Duodenal mucosa (tissue), 2 donors: ENCODE measurements at regions not wholly inside any gene's neighbourhood (a gene's known extent, or its start where the extent isn't known, plus 50 kb on each side); places are given as distances from the start of the nearest gene placed in this dataset.
"Not testable (repeated sequence)": the region's sequence is repeated elsewhere in the genome, so short reads cannot be mapped to it uniquely, and the experiment has no call there.

Experiments used
- H3K27ac ChIP-seq: one replicate; pipeline ENCODE4 v1.7.0; 2013; ENCODE audit warnings: low read depth, low read length
- H3K27me3 ChIP-seq, 2 donors: one replicate each; pipeline ENCODE4 v1.7.0; 2013; ENCODE audit warnings: low read length in 2 of 2, control low read depth in 1 of 2; ENCODE audit not compliant: insufficient read depth in 2 of 2, control insufficient read depth in 1 of 2
- H3K36me3 ChIP-seq, 2 donors: one replicate each; pipeline ENCODE4 v1.7.0; 2013; ENCODE audit warnings: low read length in 2 of 2, control low read depth in 1 of 2; ENCODE audit not compliant: insufficient read depth in 2 of 2, control insufficient read depth in 1 of 2
- H3K4me1 ChIP-seq, 2 donors: one replicate each; pipeline ENCODE4 v1.7.0; 2013; ENCODE audit warnings: low read length in 2 of 2, control low read depth in 1 of 2; ENCODE audit not compliant: insufficient read depth in 2 of 2, control insufficient read depth in 1 of 2
- H3K4me3 ChIP-seq, 2 donors: one replicate each; pipeline ENCODE4 v1.7.0; 2013; ENCODE audit warnings: low read length in 2 of 2, low read depth in 1 of 2
- H3K9ac ChIP-seq, 2 donors: one replicate each; pipeline ENCODE4 v1.7.0; 2013; ENCODE audit warnings: low read length in 2 of 2, low read depth in 1 of 2
- H3K9me3 ChIP-seq, 2 donors: one replicate each; pipeline ENCODE4 v1.7.0; 2013; ENCODE audit warnings: low read length in 2 of 2, control low read depth in 1 of 2; ENCODE audit not compliant: control insufficient read depth in 1 of 2

GRCh38 chr2:183477296-183477695 lies 353.1 kb downstream of the NUP35 start:
- H3K9ac ChIP-seq = no peak overlapping the region
- no peaks in the 10 kb centered on the region for H3K9me3 ChIP-seq
- no peaks in the 10 kb centered on the region for H3K36me3 ChIP-seq
- no peak overlapping the region for H3K4me3 ChIP-seq
- H3K27me3 ChIP-seq = no peaks in the 10 kb centered on the region
- H3K27ac ChIP-seq = no peak overlapping the region
- H3K4me1 ChIP-seq = no peaks in the 10 kb centered on the region

- not testable (repeated sequence) for H3K27ac ChIP-seq, H3K27me3 ChIP-seq, H3K4me1 ChIP-seq, H3K9ac ChIP-seq, H3K36me3 ChIP-seq, H3K4me3 ChIP-seq, H3K9me3 ChIP-seq
Measured at GRCh38 chr2:183478941-183479595, 354.8 kb downstream of the NUP35 start.

- Histone ChIP-seq H3K4me1 (no peaks in the 10 kb centered on the region), H3K27ac (no peak overlapping the region), H3K4me3 (no peak overlapping the region), H3K9me3 (no peaks in the 10 kb centered on the region), H3K9ac (no peak overlapping the region), H3K27me3 (no peaks in the 10 kb centered on the region), H3K36me3 (no peaks in the 10 kb centered on the region)
Measured at GRCh38 chr2:183487326-183487725, 363.1 kb downstream of the NUP35 start.

GRCh38 chr2:183488421-183488820 lies 364.2 kb downstream of the NUP35 start:
- Histone ChIP-seq H3K9ac (no peak overlapping the region), H3K4me3 (no peak overlapping the region), H3K36me3 (no peaks in the 10 kb centered on the region), H3K27me3 (no peaks in the 10 kb centered on the region), H3K4me1 (peaks cover 0 to 4% of the 10 kb centered on the region in 2 donors), H3K27ac (no peak overlapping the region), H3K9me3 (no peaks in the 10 kb centered on the region)

GRCh38 chr2:183490489-183490888 lies 366.2 kb downstream of the NUP35 start:
- Histone ChIP-seq H3K27ac (no peak overlapping the region), H3K9ac (no peak overlapping the region), H3K36me3 (no peaks in the 10 kb centered on the region), H3K4me3 (no peak overlapping the region), H3K4me1 (peaks cover 0 to 4% of the 10 kb centered on the region in 2 donors), H3K9me3 (no peaks in the 10 kb centered on the region), H3K27me3 (no peaks in the 10 kb centered on the region)

GRCh38 chr2:183490914-183491313 lies 366.7 kb downstream of the NUP35 start:
- H3K4me1 ChIP-seq = peaks cover 0 to 4% of the 10 kb centered on the region in 2 donors
- H3K36me3 ChIP-seq = no peaks in the 10 kb centered on the region
- no peak overlapping the region for H3K4me3 ChIP-seq
- H3K27me3 ChIP-seq = no peaks in the 10 kb centered on the region
- H3K27ac ChIP-seq = no peak overlapping the region
- H3K9me3 ChIP-seq = no peaks in the 10 kb centered on the region
- H3K9ac ChIP-seq = no peak overlapping the region

- no peak overlapping the region for H3K27ac ChIP-seq
- H3K9me3 ChIP-seq = no peaks in the 10 kb centered on the region
- no peak overlapping the region for H3K9ac ChIP-seq
- H3K36me3 ChIP-seq = no peaks in the 10 kb centered on the region
- peaks cover 0 to 4% of the 10 kb centered on the region in 2 donors for H3K4me1 ChIP-seq
- no peak overlapping the region for H3K4me3 ChIP-seq
- H3K27me3 ChIP-seq = no peaks in the 10 kb centered on the region
Measured at GRCh38 chr2:183493040-183493439, 368.8 kb downstream of the NUP35 start.

- H3K36me3 ChIP-seq = no peaks in the 10 kb centered on the region
- H3K27ac ChIP-seq = no peak overlapping the region
- H3K9ac ChIP-seq = no peak overlapping the region
- no peaks in the 10 kb centered on the region for H3K27me3 ChIP-seq
- no peaks in the 10 kb centered on the region for H3K9me3 ChIP-seq
- H3K4me1 ChIP-seq = peaks cover 0 to 4% of the 10 kb centered on the region in 2 donors
- no peak overlapping the region for H3K4me3 ChIP-seq
Measured at GRCh38 chr2:183495079-183495478, 370.8 kb downstream of the NUP35 start.

GRCh38 chr2:183495589-183496267 lies 371.5 kb downstream of the NUP35 start:
- no peak overlapping the region for H3K9ac ChIP-seq
- no peak overlapping the region for H3K27ac ChIP-seq
- no peaks in the 10 kb centered on the region for H3K36me3 ChIP-seq
- no peaks in the 10 kb centered on the region for H3K27me3 ChIP-seq
- H3K4me1 ChIP-seq = peaks cover 0 to 4% of the 10 kb centered on the region in 2 donors
- H3K4me3 ChIP-seq = no peak overlapping the region
- peaks cover 0 to 4% of the 10 kb centered on the region in 2 donors for H3K9me3 ChIP-seq

- Histone ChIP-seq H3K4me1 (peaks cover 0 to 4% of the 10 kb centered on the region in 2 donors), H3K9ac (no peak overlapping the region), H3K27me3 (no peaks in the 10 kb centered on the region), H3K9me3 (peaks cover 0 to 4% of the 10 kb centered on the region in 2 donors), H3K36me3 (no peaks in the 10 kb centered on the region), H3K27ac (no peak overlapping the region), H3K4me3 (no peak overlapping the region)
Measured at GRCh38 chr2:183497861-183498260, 373.6 kb downstream of the NUP35 start.
